Tibial nerve (tissue), 4 donors: ENCODE measurements at regions not wholly inside any gene's neighbourhood (a gene's known extent, or its start where the extent isn't known, plus 50 kb on each side); places are given as distances from the start of the nearest gene placed in this dataset.

ENCODE experiments used
- CTCF ChIP-seq, 5 experiments: fragments of 200-600 bp in 3 of 5; fragments of 450-650 bp in 2 of 5; sonication (generic) in 3 of 5; IDR thresholded peaks; one replicate each; pipeline ENCODE4 v1.5.1; 2016 to 2019; ENCODE audit warnings: antibody characterized with exemption in 5 of 5, mild to moderate bottlenecking in 3 of 5, moderate library complexity in 2 of 5
- EP300 ChIP-seq, 2 donors: sonication (generic); formaldehyde crosslinking; IDR thresholded peaks; one replicate each; pipeline ENCODE4 v1.6.1; 2017; ENCODE audit warnings: antibody characterized with exemption in 2 of 2, mild to moderate bottlenecking in 1 of 2

- TF ChIP-seq CTCF (IDR thresholded peaks at IDR 0.05) (no peak), EP300 (IDR thresholded peaks at IDR 0.05) (no peak)
Measured at GRCh38 chr6:85803721-85804120, 161.0 kb upstream of the SYNCRIP start.
